ENCODE measurements at regions not wholly inside any gene's neighbourhood (a gene's known extent, or its start where the extent isn't known, plus 50 kb on each side); places are given as distances from the start of the nearest gene placed in this dataset.

DNA sequence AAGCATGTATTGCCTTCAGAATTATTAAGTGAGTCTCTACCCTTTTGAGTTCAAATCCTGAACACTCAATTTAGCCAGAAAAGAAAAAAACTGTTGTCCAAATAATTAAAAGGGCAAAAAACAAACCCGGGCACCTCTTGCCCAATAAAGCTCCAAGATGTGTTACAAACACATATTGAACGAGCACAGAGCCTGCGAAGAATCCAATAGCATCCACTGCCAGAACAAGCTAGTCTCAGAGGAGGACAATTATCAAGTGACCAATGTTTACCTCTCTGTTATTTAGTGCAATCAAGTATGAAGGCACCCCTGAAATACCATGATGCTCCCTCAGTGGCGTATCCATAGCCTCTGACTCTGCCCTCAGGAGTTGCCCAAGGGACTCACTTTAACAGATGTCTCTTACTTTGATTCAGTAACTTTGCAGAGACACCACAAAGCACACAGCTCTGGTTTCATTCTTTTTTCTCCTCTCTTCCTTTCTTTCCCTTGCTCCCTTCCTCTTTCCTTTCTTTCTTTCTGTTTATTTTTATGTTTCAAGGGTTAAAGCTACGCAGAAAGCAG, 93.5 kb upstream of the SPATS2L start:
- no peak for DNase-seq

DNA sequence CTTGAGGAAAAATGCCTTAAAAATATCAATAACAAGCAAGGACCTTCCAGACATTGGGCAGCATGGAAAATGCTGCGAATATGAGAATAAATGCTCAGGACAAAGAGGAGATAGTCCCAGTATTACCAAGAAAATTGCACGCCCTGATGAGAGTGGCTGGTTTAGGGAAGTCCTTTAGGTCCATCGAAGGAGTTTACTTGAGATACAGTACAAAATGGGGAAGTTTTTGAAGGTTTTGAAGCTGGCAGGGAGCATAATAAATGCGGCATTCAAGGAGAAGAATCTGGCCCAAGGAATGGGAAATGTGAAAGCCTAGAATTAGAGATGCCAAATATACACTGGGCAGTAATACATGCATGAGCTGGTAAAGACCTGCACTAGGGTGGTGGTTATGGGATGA, 90.2 kb upstream of the SPATS2L start:
- DNase-seq = no peak

DNA sequence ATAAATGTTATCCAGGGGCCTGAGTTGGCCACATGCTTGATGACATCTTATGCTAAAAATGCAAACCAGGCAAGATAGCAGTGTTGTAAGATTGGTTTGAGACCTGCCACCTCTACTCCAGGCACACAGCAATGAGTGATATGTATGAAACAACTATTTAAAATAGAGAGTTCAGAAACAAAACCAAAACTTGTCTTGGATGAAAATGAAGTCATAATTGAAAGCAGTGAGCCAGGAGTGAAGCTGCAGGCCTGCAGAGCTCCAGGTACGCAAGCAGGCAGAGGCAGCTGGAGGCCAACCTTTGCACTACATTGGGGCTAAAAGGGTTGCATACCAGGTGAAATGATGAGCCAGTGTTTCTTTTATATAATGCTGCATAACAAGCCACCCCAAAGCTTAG, 89.2 kb upstream of the SPATS2L start:
- DNase-seq = no peak

DNA sequence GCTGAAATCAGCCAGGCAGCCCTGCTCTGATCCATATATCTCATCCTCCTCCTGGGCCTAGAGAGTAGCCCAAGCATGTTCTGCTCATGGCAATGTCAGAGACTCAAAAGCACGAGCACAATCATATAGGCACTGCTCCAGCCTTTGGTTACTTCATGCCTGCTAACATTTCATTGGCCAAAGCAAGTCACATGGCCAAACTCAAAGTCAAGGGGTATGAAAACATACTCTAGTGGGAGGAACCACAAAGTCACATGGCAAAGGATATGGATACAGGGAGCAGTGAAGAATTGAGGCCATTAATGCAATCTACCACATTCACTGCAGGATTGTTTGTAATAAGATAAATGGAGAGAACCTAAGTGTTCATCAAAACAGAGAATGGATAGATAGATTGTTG, 87.8 kb upstream of the SPATS2L start:
- DNase-seq = no peak

DNA sequence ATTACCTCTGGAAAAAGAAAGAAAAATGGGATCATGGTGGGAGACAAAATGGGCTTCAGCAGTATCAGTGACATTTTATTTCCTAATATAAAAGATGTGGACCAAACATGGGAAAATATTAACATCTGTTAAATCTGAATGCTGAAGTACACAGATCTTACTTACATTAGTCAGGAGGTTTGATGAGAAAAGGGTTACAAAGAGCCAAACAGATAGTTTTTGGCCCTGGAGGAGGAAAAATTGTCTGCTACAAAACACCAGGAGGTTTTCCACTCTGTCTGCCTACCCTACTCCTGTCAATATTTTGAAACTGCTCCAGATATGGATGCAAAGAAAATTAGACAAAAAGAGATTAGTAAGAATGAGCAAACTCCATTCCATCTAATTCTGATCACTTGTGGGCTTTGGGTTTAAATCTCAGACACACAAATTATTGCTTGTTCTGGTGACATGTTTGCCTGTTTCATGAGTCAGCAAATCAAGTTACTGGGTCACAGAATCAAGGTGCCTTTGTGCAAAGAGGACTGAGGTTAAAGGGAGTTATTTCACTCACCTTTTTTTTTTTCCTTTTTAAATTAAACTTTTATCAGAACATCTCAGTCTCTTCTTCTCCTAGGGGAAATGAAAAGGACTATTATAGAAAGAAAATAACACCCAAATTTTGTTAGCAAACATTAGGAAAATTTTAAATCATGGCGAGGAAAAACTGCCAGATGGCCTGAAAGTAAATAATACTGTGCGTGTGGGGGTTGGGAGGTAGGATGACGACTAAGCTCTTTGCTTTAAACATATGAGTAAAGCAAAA, 87.0 kb upstream of the SPATS2L start:
- DNase-seq = no peak

DNA sequence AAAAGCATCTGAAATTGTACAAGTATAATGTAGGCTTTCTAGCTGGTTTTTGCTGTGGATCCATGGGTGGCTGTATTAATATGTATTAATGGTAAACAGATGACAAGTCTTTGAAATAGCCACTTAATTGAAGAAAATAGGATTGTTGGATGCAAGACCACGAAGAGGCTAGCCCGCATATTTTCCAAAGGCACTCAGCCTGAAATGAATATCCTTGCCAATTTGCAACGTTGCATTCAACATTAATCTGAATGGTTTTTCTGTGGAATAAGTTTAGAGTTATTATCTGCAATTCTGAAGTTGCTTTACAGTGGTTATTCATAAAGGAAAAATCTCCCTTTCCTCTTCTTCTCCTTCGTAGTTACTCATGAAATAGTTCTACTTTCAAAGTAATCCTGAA, 86.2 kb upstream of the SPATS2L start:
- no peak for DNase-seq

DNA sequence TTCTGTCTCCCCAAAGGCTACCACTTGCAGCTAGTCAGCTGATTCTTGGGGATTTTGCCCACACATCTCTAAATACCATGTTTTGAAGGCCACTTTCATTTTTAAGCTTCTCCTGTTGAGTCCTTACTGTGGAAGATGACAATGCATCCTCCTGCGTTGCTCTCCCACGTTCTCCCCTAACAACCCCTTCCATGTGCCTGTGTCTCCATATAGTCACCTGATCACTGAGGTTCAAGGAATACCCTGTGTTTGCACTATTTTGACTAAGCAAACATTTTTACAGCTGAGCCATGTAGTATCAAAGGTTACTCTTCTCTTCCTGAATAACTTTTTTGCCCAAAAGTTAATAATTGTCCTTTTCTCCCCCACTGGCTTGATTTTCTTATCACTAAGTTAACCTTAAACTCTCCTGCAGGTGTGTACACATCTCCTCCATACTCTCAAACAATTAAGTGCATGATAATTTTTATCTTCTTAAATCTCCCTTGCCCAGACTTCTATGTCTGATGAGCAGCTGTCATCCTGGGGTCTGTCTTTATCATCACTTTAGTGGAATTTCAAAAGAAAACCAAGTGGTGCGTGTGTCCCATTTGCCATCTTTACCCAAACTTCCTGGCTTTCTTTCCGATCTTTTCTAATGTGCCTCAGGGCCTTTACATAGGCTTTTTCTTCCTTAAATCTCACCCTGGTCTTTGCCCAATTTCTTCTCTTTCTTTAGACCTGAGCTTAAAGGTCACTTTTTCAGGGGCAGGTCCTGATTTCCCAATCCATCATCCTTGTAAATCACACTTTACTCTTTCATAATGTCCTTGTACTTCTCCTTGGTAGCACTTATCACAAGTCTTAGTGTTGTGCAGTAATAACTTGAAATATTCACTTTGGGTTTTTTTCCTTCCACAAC, 85.2 kb upstream of the SPATS2L start:
- DNase-seq = no peak

DNA sequence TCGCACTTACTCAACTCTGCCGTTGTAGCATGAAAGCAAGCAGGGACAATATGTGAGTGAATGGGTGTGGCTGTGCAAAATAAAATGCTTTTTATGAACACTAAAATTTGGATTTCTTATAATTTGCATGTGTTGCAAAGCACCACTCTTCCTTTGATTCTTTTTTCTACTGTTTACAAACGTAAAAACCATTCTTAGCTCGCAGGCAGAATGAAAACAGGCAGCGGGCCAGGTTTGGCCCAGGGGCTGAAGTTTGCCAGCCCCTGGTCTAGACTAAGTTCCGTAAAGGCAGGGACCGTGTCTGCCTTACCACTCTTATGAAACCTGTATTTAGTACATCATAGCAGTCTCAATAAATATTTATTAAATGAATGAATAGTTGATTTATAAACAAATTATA, 83.7 kb upstream of the SPATS2L start:
- DNase-seq = no peak

DNA sequence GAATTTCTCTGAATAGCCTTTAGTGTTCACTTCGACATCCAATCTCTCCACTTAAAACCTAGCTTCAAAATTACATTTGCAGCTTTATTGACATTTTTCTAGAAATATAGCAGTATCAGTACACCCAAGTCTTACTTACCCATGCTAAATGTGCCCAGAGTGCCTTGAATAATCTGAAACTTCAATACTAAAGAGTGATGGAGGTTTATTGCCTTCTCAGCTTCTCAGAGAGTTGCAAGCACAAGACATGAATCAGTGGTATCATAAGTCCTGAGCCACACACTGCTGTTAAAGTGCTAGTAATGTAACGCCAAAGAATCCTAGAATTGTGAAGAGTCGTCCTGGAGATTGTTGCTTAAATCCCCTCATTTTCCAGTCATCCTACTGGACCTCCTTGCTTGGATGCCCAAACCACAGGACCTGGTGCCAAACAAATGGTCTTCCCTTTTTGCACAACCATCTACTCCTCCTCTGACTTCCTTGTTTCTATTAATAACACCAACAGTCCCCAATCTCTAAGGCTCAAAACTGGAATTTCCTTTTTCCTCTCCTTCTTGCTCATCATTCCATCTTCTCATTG, 83.2 kb upstream of the SPATS2L start:
- DNase-seq = no peak

DNA sequence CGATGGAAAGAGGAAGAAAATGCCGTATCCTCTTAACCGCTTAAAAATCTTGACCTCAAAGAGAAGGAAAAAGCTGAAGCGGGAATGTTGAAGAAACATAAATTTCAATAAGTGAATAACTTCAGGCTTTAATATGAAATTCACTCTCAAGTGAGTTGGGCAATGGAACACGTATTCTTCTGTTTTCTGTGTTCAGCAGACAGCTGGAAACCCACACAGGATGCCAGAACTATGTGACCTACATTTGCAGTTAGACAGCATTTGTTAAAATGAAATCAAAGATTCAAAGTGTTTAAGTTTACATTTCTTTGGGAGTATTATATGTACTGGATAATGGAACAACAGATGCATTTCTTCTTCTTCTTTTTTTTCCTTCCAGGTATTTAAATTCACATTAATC, 80.5 kb upstream of the SPATS2L start:
- DNase-seq = peak; percentile 60 to 64

DNA sequence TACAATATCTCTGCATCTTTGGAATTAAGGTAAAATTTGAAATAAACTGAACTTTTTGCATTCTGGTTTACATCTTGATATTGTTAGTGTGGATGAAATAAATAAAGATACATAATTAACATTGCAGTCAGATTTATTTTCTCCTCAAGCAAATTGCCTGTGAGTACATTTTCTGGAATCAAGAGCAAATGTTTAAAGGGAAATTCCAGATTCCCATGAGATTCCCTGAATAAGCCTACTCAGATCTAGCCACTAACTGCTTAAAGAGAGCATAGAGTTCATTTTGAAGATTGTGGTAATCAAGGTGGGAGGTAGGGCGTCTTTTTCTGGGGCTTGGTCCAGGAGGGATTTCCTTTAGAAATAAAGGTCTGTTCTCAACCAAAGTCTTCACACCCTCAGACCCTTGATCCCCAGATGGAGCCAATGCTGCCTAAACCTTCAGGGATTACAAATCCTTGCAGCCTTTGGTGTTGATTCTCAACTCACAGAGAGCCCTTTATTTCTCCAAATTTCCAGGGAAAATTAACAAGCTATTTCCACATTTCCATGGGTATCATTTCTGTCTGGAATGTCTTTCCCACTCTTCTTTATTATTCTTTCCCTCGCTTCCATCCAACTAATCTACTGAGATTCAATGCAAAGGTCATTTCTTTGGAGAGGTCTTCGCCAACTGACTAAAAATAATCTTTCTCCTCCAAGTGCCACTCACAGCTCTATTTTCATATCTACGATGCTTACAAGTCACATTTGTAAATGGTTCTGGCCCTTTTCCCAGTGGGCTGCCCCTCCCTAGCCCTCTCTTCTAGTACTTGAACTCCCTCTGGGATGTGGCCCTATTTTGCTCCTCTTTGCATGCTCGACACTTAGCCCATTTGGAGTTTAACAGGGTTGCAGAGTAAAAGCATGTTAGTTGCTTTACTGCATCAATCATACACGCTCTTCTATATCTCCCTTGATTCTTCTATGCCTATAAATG, 79.8 kb upstream of the SPATS2L start:
- no peak for DNase-seq

DNA sequence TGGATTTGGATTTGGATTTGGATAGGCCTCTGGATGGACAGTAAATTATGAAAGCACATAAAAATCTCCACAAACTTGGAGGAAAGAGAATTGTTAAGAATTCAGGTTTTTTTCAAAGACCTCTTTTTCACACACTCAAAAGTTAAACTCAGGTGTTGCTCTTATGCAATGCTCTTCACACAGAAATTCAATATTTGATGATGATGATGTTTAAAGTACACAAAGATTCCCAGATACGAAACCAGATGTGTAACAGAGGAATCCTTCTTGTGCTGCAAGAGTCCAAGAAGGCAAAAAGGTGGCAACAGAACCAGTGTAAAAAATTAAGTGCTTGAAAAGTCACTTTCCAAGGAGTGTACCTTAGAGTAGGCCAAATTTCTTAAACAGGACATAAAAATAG, 75.8 kb upstream of the SPATS2L start:
- no peak for DNase-seq

DNA sequence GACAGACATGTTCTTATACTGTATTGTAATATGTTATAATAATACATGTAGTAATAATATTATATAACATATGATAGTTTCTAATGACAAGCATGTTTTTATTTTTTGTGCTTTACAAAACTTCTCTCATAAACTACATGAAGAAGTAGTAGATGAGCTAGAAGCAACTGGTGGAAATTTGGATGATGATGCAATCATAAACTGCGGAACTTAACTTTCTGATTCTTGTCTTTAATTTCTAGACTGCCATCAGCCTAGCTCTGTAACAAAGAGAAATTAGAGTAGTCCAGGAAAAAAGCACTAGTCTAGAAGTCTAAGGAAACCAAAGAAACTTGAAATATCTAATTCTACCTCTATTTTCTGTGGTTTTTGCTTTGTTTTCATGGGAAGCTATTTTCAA, 71.0 kb upstream of the SPATS2L start:
- DNase-seq = no peak

DNA sequence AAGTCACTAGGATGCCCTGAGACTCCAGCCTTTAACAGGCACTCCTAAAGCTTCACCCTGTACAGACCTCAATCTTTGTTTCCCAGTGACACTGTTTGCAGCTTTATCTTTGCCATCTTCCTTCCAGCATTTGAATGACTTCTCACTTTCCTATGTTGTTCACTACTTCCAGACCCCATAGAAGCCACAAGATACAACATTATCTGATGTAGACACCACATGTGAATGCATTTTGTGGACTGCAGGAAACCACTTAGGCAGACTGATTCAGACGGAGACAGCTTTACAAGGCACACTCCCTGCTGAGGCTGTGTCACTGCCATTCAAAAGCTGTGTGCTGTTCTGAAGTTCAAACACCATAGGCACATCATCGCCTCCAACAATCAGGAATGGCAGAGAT, 67.3 kb upstream of the SPATS2L start:
- DNase-seq = no peak

DNA sequence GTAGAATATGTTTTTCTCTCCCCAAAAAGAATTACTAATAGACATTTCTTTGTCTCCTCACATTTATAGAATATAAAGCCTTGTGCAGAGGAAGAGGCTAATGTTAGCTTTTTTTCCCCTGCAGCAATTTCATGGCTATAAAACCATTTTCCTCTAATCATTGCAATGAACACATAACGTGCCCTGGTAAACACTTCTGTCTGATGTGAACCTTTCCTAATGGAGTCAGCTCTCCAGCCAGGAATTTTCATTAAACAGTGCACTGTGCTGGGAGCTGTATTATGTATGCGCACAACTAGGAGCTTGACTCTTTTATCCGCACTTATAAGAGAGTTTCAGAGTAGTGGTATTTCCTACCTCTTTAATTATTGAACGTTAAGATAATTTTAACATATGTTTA, 63.9 kb upstream of the SPATS2L start:
- DNase-seq = no peak

DNA sequence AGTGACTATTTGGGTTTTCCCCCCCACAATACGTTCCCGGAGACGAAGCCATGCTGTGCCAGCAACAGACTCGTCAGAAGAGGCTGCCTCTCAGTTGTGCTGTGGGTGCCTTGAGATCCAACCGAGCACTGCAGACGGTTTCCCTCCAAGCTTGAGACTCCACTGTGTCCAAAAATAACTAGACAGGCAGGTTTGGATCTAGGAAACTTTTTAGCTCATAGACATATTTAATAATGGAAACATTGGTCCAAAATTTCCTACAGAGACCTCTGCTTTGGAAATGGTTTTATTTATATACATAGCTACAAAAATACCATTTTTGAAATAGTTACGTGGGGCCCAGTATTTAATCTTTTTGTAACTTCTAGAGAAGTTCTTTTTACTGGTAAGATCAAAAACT, 63.1 kb upstream of the SPATS2L start:
- no peak for DNase-seq

DNA sequence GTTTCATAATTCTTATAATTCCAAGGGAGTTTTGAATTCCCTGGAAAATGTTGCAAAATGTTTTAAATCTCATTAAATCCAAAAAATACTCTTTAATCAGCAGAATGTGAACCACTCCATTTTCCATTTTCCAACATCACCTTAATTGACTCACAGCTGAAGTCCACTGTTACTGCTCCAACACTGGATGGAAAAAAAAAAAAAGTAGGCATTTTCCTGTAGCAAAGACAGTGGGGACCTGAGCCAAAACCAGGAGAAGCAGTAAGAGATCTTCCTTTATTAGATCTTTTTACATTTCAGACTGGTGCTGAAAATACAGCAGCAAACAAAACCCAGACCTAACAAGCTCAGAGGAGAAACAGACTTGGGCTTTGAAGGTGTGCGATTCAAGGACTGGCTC, 62.4 kb upstream of the SPATS2L start:
- DNase-seq = no peak

DNA sequence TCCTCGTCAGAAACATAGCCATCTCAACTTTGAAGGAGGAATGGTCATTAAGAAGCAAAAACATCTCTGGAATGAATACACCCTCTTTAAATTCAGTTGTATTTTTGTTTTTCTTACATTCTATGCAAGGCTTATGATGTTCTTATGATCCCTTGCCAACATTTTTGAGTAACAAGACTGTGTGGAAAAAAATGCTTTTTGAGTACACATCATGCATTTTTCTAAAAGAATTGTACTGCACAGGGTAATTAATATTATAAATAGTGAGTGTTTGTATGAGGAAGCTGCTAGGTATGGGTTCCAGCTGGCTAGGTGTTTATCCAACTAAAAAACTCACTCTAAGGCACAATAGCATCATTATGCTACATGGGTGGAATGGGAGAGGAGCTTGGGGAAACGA, 59.0 kb upstream of the SPATS2L start:
- no peak for DNase-seq

DNA sequence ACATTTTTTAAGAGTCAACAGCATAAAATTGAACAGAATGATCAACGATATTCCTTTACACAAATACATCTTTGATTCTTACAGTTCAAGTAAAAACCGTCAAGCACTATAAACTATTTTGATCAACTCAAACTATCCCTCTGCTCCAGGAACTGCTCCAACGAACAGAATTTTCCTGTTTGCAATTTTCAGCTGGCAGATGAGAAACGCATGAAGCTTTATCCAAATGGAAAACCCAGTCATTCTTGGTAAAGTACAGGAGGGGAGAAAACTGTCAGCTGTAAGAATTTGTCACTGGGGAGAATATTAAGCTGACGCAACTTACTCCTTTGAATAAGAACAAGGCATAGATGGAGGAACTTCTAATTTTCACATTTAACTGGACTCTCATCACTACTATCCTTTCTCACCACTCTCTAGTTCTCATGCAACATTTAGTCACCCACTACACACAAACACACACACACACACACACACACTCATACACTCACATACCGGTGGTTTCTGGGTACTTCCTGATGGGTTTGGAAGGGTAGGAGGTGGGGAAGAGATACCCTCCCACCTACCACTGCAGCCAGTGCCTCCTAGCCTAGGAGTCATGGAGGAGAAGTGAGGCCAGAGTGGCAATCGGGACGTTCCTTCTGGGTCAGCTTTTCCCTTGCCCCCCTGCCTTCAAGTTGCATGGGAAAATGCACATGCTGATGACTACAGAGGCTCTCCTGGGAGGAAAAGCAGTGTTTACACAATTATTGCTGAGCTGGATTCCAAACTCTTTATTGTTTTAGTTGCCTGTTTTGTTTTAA, 54.0 kb upstream of the SPATS2L start:
- peak in 1 of 2 donors; percentile 14 for DNase-seq

DNA sequence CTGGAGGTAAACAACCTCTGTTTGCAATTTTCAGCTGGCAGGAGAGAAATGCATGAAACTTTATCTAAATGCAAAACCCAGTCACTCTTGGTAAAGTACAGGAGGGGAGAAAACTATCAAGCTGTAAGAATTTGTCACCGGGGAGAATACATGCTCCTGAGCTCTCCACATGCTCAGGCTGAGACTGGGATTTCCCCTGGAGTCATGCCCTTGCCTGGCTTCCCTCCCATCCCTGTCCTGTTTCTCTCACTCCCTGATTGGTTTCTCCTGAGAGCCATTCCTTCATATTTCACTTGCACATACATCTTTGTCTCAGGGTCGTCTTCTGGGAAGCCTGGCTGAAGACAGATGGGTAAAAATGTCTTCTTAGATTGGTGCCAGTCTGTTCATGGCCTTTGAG, 52.9 kb upstream of the SPATS2L start:
- no peak for DNase-seq
